Chondrocyte (in vitro differentiated cells): ENCODE measurements at regions not wholly inside any gene's neighbourhood (a gene's known extent, or its start where the extent isn't known, plus 50 kb on each side); places are given as distances from the start of the nearest gene placed in this dataset.

ENCODE experiments used
- DNase-seq: peaks from one replicate; pipeline ENCODE4 v3.0.0; 2021; ENCODE audit warnings: mixed read lengths, low spot score
- H3K27ac Mint-ChIP-seq: one replicate; pipeline ENCODE4 v1.8.0; 2021; ENCODE audit warnings: mild to moderate bottlenecking, moderate library complexity, mixed read lengths; ENCODE audit not compliant: unreplicated experiment
- H3K27me3 Mint-ChIP-seq: 2 replicates; pipeline ENCODE4 v1.8.0; 2021; ENCODE audit warnings: low read depth, mixed read lengths
- H3K36me3 Mint-ChIP-seq: 2 replicates; pipeline ENCODE4 v1.8.0; 2021; ENCODE audit warnings: low read depth, mixed read lengths
- H3K4me1 Mint-ChIP-seq: 2 replicates; pipeline ENCODE4 v1.8.0; 2021; ENCODE audit warnings: low read depth, mild to moderate bottlenecking, mixed read lengths
- H3K4me3 Mint-ChIP-seq: one replicate; pipeline ENCODE4 v1.8.0; 2021; ENCODE audit warnings: mild to moderate bottlenecking, moderate library complexity, mixed read lengths; ENCODE audit not compliant: unreplicated experiment
- H3K9me3 Mint-ChIP-seq: 2 replicates; pipeline ENCODE4 v1.8.0; 2021; ENCODE audit warnings: low read depth, mixed read lengths
- TF ChIP-seq, protein P1 (sequence below): fragments of 200-600 bp; sonication (generic); IDR thresholded peaks from 2 replicates; pipeline ENCODE4 v1.5.0; 2021; ENCODE audit warnings: antibody characterized with exemption, mild to moderate bottlenecking, moderate library complexity

- no peak overlapping the region for H3K4me3 Mint-ChIP-seq
- H3K9me3 Mint-ChIP-seq, result no peaks in the 10 kb centered on the region
- no peak overlapping the region for H3K27ac Mint-ChIP-seq
- TF ChIP-seq, protein P1, sequence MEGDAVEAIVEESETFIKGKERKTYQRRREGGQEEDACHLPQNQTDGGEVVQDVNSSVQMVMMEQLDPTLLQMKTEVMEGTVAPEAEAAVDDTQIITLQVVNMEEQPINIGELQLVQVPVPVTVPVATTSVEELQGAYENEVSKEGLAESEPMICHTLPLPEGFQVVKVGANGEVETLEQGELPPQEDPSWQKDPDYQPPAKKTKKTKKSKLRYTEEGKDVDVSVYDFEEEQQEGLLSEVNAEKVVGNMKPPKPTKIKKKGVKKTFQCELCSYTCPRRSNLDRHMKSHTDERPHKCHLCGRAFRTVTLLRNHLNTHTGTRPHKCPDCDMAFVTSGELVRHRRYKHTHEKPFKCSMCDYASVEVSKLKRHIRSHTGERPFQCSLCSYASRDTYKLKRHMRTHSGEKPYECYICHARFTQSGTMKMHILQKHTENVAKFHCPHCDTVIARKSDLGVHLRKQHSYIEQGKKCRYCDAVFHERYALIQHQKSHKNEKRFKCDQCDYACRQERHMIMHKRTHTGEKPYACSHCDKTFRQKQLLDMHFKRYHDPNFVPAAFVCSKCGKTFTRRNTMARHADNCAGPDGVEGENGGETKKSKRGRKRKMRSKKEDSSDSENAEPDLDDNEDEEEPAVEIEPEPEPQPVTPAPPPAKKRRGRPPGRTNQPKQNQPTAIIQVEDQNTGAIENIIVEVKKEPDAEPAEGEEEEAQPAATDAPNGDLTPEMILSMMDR, result no peak
- H3K4me1 Mint-ChIP-seq, result no peaks in the 10 kb centered on the region
- no peaks in the 10 kb centered on the region for H3K36me3 Mint-ChIP-seq
- H3K27me3 Mint-ChIP-seq, result peaks cover 35% of the 10 kb centered on the region
- DNase-seq, result no peak
These were observed 67.5 kb upstream of the TLR4 start for GRCh38 chr9:117636681-117637080.

- DNase-seq, result no peak
- Mint-ChIP-seq H3K9me3 (peaks cover 33% of the 10 kb centered on the region), H3K27ac (no peak overlapping the region), H3K27me3 (peaks cover 2% of the 10 kb centered on the region), H3K4me3 (no peak overlapping the region), H3K4me1 (no peaks in the 10 kb centered on the region), H3K36me3 (peaks cover 5% of the 10 kb centered on the region)
- TF ChIP-seq, protein P1, result no peak
These were observed 79.0 kb upstream of the TLR4 start for GRCh38 chr9:117625154-117625553.

DNA sequence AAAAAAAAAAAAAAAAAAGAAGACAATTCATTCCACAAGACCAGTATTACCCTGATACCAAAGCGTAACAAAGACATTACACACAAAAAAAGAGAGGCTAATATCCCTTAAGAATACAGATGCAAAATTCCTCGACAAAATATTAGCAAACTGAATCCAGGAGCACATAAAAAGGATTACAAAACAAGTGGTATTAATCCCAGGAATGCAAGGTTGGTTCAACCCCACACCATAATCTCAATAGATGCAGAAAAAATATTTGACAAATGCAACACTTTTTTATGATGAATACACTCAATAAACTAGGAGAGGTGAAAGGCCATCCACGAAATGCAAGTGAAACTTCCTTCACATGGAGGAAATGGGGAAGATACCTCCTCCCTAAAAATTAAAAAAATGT is 80.1 kb upstream of the TLR4 start:
- TF ChIP-seq, protein P1, result no peak
- Mint-ChIP-seq H3K36me3 (peaks cover 5% of the 10 kb centered on the region), H3K9me3 (peaks cover 33% of the 10 kb centered on the region), H3K27ac (no peak overlapping the region), H3K4me3 (no peak overlapping the region), H3K4me1 (no peaks in the 10 kb centered on the region), H3K27me3 (no peaks in the 10 kb centered on the region)
- DNase-seq, result no peak

DNA sequence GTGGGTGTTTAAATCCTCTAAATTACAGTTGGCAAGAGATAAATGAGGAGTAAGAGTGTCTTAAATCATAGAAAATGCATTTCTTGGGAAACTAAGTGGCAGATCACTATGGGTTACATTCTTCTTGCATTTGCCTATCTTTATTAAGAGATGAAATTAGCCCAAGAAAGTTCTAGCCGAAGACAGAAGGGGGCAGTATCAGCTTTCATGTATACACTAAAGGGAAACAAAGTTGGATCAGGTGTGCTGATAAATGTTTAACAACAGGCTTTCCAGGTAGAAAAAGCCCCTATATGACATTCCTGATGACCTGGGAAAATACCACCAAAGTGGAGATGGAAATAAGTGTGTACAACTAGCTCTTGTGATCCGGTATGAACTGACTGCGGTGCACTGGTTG is 81.9 kb upstream of the TLR4 start:
- no peaks in the 10 kb centered on the region for H3K4me1 Mint-ChIP-seq
- H3K36me3 Mint-ChIP-seq, result peaks cover 5% of the 10 kb centered on the region
- no peaks in the 10 kb centered on the region for H3K27me3 Mint-ChIP-seq
- H3K9me3 Mint-ChIP-seq, result peaks cover 33% of the 10 kb centered on the region
- no peak overlapping the region for H3K27ac Mint-ChIP-seq
- DNase-seq, result no peak
- TF ChIP-seq, protein P1, result peak; percentile 27
- H3K4me3 Mint-ChIP-seq, result no peak overlapping the region

DNA sequence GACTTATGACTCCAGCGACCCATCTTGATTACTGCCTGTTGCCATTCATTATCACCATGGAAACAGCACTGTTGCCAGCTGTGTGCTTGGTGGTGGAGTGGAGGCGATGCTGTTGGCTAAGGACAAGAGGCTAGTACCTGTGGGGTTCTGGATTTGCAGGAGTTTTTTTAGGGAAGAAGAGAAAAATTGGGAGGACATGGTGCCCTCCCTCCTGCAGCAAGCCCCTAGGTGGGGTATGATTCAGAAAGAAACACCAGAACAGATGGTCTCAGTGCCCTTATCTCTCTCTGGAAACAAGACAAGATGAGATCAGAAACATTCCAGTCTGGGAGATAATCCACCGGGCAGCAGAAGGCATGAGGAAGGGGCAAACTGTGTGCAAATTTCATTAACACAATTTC is 87.8 kb upstream of the TLR4 start:
- Mint-ChIP-seq H3K4me1 (no peaks in the 10 kb centered on the region), H3K27me3 (peaks cover 8% of the 10 kb centered on the region), H3K4me3 (no peak overlapping the region), H3K36me3 (no peaks in the 10 kb centered on the region), H3K27ac (no peak overlapping the region), H3K9me3 (no peaks in the 10 kb centered on the region)
- TF ChIP-seq, protein P1, result no peak
- DNase-seq, result no peak
